Panc1 (cell line): ENCODE measurements at regions not wholly inside any gene's neighbourhood (a gene's known extent, or its start where the extent isn't known, plus 50 kb on each side); places are given as distances from the start of the nearest gene placed in this dataset.

Experiments
- ATAC-seq: fragments of 200-7000 bp; cut with Tn5 transposase; 2 replicates; pipeline ENCODE4 v1.9.1; 2020; ENCODE audit warnings: mild to moderate bottlenecking, moderate library complexity
- BruUV-seq: library from RNA; stranded (reverse); fragments of 400-500 nt; replicated peaks from 2 replicates; lab custom pipeline; 2021; lab: Mats Ljungman, UMichigan
- CTCF ChIA-PET: fragments of 300-600 bp; sonication (Branson Sonifier 250); formaldehyde crosslinking; loops from one replicate; lab custom pipeline; 2022; ENCODE audit warnings: antibody characterized with exemption; lab: Charles Lee
- POLR2A ChIA-PET: fragments of 300-600 bp; sonication (Branson Sonifier 250); formaldehyde crosslinking; loops from one replicate; lab custom pipeline; 2022; ENCODE audit warnings: antibody characterized with exemption; lab: Charles Lee
- DNase-seq: peaks from one replicate; pipeline ENCODE4 v3.0.0-alpha.2; 2010; ENCODE audit warnings: low read depth, low spot score
- H3K27ac ChIP-seq: 2 replicates; pipeline ENCODE4 v1.5.1; 2011; ENCODE audit warnings: mild to moderate bottlenecking, low read length, inconsistent platforms
- H3K27me3 ChIP-seq: fragments of 200-500 bp; sonication (Bioruptor generic); 2 replicates; pipeline ENCODE4 v1.6.0; 2014; ENCODE audit warnings: low read length, inconsistent platforms; ENCODE audit not compliant: control insufficient read depth, insufficient read depth
- H3K36me3 ChIP-seq: fragments of 200-500 bp; sonication (Bioruptor generic); 2 replicates; pipeline ENCODE4 v1.5.1; 2014; ENCODE audit warnings: inconsistent platforms, mild to moderate bottlenecking, low read length, moderate library complexity; ENCODE audit not compliant: control insufficient read depth, insufficient read depth
- H3K4me1 ChIP-seq: 2 replicates; pipeline ENCODE4 v1.5.1; 2011; ENCODE audit warnings: inconsistent platforms, mild to moderate bottlenecking, low read length, moderate library complexity; ENCODE audit not compliant: control insufficient read depth, insufficient read depth
- H3K4me3 ChIP-seq, 2 experiments: 2 replicates each; pipeline ENCODE4 v1.5.1; 2011 to 2012; ENCODE audit warnings: low read depth in 2 of 2, low read length in 2 of 2, mild to moderate bottlenecking in 2 of 2, inconsistent platforms in 1 of 2, moderate library complexity in 1 of 2
- H3K9me3 ChIP-seq: fragments of 200-500 bp; sonication (Bioruptor generic); 2 replicates; pipeline ENCODE4 v1.5.1; 2014; ENCODE audit warnings: low read depth, mild to moderate bottlenecking, inconsistent platforms, low read length, moderate library complexity; ENCODE audit not compliant: control insufficient read depth, insufficient read depth
- POLR2AphosphoS5 ChIP-seq: IDR thresholded peaks from 2 replicates; pipeline ENCODE4 v1.6.1; 2012; ENCODE audit warnings: mild to moderate bottlenecking, low read depth, low read length, moderate library complexity
- SIN3A ChIP-seq: IDR thresholded peaks from 2 replicates; pipeline ENCODE4 v1.6.1; 2012; ENCODE audit warnings: low read depth, mild to moderate bottlenecking, low read length, moderate library complexity, borderline replicate concordance; ENCODE audit not compliant: insufficient read depth
- TCF7L2 ChIP-seq: IDR thresholded peaks from 2 replicates; pipeline ENCODE4 v1.6.1; 2011; ENCODE audit warnings: mild to moderate bottlenecking, low read depth, low read length, inconsistent platforms
- in situ Hi-C: cut with HindIII; loops from 2 replicates; pipeline ENCODE4 v1.10.0; 2016; ENCODE audit warnings: low sequenced_read_pairs, low pct_unique_long_range_greater_than_20kb
- intact Hi-C: fragments of 100-400 bp; cut with micrococcal nuclease; formaldehyde crosslinking; loops from one replicate; pipeline ENCODE4 v1.10.0; 2022; ENCODE audit not compliant: unreplicated experiment
- TF ChIP-seq, protein P1 (sequence below): fragments of 450-650 bp; IDR thresholded peaks from 2 replicates; pipeline ENCODE4 v1.5.1; 2017; ENCODE audit warnings: mild to moderate bottlenecking
- TF ChIP-seq, protein P2 (sequence below), 2 experiments: IDR thresholded peaks; 2 replicates each; pipeline ENCODE4 v1.6.1; 2011 to 2012; ENCODE audit warnings: low read depth in 2 of 2, control low read depth in 1 of 2, low read length in 1 of 2, mild to moderate bottlenecking in 1 of 2, moderate library complexity in 1 of 2; ENCODE audit not compliant: insufficient read depth in 1 of 2

- no peak overlapping the region for H3K4me3 ChIP-seq
- H3K27me3 ChIP-seq = no peaks in the 10 kb centered on the region
- no peaks in the 10 kb centered on the region for H3K36me3 ChIP-seq
- BruUV-seq = no TSS peak
- no peak for TF ChIP-seq POLR2AphosphoS5
- no peak for TF ChIP-seq TCF7L2
- TF ChIP-seq, protein P1, sequence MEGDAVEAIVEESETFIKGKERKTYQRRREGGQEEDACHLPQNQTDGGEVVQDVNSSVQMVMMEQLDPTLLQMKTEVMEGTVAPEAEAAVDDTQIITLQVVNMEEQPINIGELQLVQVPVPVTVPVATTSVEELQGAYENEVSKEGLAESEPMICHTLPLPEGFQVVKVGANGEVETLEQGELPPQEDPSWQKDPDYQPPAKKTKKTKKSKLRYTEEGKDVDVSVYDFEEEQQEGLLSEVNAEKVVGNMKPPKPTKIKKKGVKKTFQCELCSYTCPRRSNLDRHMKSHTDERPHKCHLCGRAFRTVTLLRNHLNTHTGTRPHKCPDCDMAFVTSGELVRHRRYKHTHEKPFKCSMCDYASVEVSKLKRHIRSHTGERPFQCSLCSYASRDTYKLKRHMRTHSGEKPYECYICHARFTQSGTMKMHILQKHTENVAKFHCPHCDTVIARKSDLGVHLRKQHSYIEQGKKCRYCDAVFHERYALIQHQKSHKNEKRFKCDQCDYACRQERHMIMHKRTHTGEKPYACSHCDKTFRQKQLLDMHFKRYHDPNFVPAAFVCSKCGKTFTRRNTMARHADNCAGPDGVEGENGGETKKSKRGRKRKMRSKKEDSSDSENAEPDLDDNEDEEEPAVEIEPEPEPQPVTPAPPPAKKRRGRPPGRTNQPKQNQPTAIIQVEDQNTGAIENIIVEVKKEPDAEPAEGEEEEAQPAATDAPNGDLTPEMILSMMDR = no peak
- no peak for TF ChIP-seq SIN3A
- TF ChIP-seq, protein P2, sequence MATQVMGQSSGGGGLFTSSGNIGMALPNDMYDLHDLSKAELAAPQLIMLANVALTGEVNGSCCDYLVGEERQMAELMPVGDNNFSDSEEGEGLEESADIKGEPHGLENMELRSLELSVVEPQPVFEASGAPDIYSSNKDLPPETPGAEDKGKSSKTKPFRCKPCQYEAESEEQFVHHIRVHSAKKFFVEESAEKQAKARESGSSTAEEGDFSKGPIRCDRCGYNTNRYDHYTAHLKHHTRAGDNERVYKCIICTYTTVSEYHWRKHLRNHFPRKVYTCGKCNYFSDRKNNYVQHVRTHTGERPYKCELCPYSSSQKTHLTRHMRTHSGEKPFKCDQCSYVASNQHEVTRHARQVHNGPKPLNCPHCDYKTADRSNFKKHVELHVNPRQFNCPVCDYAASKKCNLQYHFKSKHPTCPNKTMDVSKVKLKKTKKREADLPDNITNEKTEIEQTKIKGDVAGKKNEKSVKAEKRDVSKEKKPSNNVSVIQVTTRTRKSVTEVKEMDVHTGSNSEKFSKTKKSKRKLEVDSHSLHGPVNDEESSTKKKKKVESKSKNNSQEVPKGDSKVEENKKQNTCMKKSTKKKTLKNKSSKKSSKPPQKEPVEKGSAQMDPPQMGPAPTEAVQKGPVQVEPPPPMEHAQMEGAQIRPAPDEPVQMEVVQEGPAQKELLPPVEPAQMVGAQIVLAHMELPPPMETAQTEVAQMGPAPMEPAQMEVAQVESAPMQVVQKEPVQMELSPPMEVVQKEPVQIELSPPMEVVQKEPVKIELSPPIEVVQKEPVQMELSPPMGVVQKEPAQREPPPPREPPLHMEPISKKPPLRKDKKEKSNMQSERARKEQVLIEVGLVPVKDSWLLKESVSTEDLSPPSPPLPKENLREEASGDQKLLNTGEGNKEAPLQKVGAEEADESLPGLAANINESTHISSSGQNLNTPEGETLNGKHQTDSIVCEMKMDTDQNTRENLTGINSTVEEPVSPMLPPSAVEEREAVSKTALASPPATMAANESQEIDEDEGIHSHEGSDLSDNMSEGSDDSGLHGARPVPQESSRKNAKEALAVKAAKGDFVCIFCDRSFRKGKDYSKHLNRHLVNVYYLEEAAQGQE (IDR thresholded peaks at IDR 0.05; ENCODE audit: insufficient read depth in 1 of 2, low read depth in 2 of 2, low read length in 1 of 2) = no peak
- 0 out of 2 replicates have a peak, but pooled peaks cover 6% of the 10 kb centered on the region for H3K9me3 ChIP-seq
- in situ Hi-C loops = no loop called here
- intact Hi-C loops = no loop called here
- H3K27ac ChIP-seq = no peak overlapping the region
- DNase-seq = no peak
- CTCF ChIA-PET = no interaction called here
- POLR2A ChIA-PET = interaction anchor here (0.6 kb wide), 2 partner anchors 11 to 13 kb away, joined by 3 to 4 read pairs; no protein-coding TSS in a partner anchor
- no peaks in the 10 kb centered on the region for H3K4me1 ChIP-seq
- no peak for ATAC-seq
Observed at GRCh38 chr3:168405288-168405687, 309.6 kb upstream of the GOLIM4 start.

DNA sequence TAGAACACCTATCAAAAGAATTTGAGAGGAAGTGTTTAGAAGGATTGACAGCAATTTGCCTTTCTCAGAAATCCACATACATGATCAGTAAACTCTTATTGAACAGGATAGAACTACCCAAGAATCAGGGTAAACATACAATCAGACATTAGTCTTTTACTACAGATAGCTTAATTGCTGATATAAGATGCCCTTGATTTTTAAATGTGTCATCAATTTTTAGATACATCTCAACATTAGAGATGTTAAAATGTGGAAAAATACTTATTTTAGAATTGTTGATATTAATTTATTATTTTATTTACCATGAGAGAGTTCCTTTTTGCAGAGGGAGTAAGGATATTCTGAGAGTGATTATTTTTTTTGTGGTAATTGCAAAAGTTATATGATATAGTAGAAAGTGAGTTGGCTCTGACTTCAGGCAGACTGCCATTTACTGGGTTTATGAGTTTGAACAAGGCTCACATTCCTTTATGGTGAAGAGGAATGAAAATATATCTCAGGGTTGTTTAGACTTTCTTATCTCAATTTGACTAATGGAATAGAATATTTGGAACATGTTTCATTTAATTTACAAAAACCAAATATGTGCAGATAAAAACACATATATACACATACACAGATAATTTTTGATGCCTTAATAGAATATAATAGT is 302.8 kb upstream of the GOLIM4 start:
- intact Hi-C loops = no loop called here
- no peaks in the 10 kb centered on the region for H3K4me1 ChIP-seq
- H3K36me3 ChIP-seq = no peaks in the 10 kb centered on the region
- no peak for DNase-seq
- no peak for ATAC-seq
- no TSS peak for BruUV-seq
- ChIA-PET CTCF (no interaction called here), POLR2A (no interaction called here)
- H3K9me3 ChIP-seq = peaks cover 2% of the 10 kb centered on the region; the same call in 1 of the 2 replicates
- H3K27me3 ChIP-seq = no peaks in the 10 kb centered on the region
- H3K27ac ChIP-seq = no peak overlapping the region
- in situ Hi-C loops = no loop called here
- TF ChIP-seq, protein P2 (IDR thresholded peaks at IDR 0.05; ENCODE audit: insufficient read depth in 1 of 2, low read depth in 2 of 2, low read length in 1 of 2) = no peak
- TF ChIP-seq, protein P1 = no peak
- no peak for TF ChIP-seq SIN3A
- TF ChIP-seq TCF7L2 = no peak
- TF ChIP-seq POLR2AphosphoS5 = no peak
- no peak overlapping the region for H3K4me3 ChIP-seq
